ENCODE measurements at regions not wholly inside any gene's neighbourhood (a gene's known extent, or its start where the extent isn't known, plus 50 kb on each side); places are given as distances from the start of the nearest gene placed in this dataset.

DNA sequence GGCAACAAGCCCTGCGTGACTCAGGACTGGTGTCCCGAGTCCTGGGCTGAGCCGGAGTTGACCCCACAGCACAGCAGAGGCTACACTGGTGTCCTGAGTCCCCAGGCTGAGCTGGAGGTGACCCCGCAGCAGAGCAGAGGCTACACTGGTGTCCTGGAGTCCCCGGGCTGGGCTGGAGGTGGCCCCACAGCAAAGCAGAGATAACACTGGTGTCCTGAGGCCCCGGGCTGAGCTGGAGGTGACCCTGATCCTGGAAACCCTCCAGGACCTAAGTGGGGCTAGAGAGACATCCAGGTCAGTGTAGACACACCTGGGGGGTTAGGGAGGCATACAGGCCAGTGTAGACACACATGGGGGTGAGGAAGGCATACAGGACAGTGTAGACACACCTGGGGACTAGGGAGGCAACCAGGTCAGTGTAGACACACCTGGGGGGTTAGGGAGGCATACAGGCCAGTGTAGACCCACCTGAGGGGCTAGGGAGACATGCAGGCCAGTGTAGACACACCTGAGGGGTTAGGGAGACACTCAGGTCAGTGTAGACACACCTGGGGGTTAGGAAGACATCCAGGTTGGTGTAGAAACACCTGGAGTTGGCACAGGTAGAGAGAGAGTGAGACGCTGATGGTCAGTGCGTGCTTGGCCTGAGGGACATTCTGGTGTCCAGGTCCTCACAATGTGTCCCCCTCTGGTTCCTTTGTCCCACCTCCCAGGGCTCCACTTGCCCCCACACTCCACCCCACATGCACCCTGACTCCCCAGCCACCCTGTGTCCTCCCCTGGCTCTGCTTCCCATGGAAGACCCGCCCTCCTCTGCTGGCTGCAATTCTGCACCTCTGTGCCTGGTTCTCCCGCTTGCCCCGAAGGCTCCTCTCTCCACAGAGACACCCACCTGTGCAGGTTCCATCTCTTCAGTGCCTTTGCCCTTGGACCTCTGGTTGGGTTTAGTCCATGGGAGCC, 321.6 kb upstream of the SFSWAP start:
- no peak for TF ChIP-seq EZH2 (IDR thresholded peaks at IDR 0.05)
- TF ChIP-seq, protein P1, sequence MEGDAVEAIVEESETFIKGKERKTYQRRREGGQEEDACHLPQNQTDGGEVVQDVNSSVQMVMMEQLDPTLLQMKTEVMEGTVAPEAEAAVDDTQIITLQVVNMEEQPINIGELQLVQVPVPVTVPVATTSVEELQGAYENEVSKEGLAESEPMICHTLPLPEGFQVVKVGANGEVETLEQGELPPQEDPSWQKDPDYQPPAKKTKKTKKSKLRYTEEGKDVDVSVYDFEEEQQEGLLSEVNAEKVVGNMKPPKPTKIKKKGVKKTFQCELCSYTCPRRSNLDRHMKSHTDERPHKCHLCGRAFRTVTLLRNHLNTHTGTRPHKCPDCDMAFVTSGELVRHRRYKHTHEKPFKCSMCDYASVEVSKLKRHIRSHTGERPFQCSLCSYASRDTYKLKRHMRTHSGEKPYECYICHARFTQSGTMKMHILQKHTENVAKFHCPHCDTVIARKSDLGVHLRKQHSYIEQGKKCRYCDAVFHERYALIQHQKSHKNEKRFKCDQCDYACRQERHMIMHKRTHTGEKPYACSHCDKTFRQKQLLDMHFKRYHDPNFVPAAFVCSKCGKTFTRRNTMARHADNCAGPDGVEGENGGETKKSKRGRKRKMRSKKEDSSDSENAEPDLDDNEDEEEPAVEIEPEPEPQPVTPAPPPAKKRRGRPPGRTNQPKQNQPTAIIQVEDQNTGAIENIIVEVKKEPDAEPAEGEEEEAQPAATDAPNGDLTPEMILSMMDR (IDR thresholded peaks at IDR 0.05): no peak
